ENCODE measurements at regions not wholly inside any gene's neighbourhood (a gene's known extent, or its start where the extent isn't known, plus 50 kb on each side); places are given as distances from the start of the nearest gene placed in this dataset.

DNA sequence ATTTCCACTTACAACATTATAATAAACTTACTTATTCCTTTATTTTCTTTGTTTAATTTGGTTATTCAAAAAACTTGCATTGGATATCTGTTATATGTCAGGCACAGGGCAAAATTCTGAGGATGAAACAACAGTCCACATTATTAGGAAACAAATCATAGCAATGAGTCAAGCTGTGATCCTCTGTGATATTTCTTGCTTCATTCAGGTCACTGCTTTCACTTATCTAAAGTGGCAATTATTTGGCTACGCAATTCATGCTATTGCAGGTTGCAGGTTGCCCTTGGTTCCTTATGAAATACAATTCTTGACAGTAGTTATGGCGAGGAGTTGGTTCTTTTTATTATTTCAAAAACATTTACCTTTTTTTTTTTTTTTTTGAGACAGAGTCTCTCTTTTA is 66.4 kb upstream of the CNTN6 start:
- no peak for TF ChIP-seq YY1 (IDR thresholded peaks at IDR 0.05; ENCODE audit: low read depth)
- TF ChIP-seq RAD21 (IDR thresholded peaks at IDR 0.05; ENCODE audit: low read length), result no peak
- no peak for TF ChIP-seq CTCF (IDR thresholded peaks at IDR 0.05)
- TF ChIP-seq TAF1 (IDR thresholded peaks at IDR 0.05; ENCODE audit: borderline replicate concordance, low read depth, low read length), result no peak
- TF ChIP-seq EP300 (IDR thresholded peaks at IDR 0.05; ENCODE audit: borderline replicate concordance in 1 of 2, low read depth in 1 of 2, low read length in 1 of 2), result no peak
- no peak for TF ChIP-seq NFIC (IDR thresholded peaks at IDR 0.05; ENCODE audit: borderline replicate concordance)
- no peak for TF ChIP-seq CHD2 (IDR thresholded peaks at IDR 0.05; ENCODE audit: low read length, partially characterized antibody)
- TF ChIP-seq MAX (IDR thresholded peaks at IDR 0.05; ENCODE audit: low read depth), result no peak
- no peak for TF ChIP-seq MXI1 (IDR thresholded peaks at IDR 0.05; ENCODE audit: low read depth, low read length)
- TF ChIP-seq, protein P1, sequence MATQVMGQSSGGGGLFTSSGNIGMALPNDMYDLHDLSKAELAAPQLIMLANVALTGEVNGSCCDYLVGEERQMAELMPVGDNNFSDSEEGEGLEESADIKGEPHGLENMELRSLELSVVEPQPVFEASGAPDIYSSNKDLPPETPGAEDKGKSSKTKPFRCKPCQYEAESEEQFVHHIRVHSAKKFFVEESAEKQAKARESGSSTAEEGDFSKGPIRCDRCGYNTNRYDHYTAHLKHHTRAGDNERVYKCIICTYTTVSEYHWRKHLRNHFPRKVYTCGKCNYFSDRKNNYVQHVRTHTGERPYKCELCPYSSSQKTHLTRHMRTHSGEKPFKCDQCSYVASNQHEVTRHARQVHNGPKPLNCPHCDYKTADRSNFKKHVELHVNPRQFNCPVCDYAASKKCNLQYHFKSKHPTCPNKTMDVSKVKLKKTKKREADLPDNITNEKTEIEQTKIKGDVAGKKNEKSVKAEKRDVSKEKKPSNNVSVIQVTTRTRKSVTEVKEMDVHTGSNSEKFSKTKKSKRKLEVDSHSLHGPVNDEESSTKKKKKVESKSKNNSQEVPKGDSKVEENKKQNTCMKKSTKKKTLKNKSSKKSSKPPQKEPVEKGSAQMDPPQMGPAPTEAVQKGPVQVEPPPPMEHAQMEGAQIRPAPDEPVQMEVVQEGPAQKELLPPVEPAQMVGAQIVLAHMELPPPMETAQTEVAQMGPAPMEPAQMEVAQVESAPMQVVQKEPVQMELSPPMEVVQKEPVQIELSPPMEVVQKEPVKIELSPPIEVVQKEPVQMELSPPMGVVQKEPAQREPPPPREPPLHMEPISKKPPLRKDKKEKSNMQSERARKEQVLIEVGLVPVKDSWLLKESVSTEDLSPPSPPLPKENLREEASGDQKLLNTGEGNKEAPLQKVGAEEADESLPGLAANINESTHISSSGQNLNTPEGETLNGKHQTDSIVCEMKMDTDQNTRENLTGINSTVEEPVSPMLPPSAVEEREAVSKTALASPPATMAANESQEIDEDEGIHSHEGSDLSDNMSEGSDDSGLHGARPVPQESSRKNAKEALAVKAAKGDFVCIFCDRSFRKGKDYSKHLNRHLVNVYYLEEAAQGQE (IDR thresholded peaks at IDR 0.05; ENCODE audit: low read depth, low read length), result no peak
- no peak for TF ChIP-seq MEF2A (IDR thresholded peaks at IDR 0.05; ENCODE audit: borderline replicate concordance, low read depth)
- TF ChIP-seq, protein P2, sequence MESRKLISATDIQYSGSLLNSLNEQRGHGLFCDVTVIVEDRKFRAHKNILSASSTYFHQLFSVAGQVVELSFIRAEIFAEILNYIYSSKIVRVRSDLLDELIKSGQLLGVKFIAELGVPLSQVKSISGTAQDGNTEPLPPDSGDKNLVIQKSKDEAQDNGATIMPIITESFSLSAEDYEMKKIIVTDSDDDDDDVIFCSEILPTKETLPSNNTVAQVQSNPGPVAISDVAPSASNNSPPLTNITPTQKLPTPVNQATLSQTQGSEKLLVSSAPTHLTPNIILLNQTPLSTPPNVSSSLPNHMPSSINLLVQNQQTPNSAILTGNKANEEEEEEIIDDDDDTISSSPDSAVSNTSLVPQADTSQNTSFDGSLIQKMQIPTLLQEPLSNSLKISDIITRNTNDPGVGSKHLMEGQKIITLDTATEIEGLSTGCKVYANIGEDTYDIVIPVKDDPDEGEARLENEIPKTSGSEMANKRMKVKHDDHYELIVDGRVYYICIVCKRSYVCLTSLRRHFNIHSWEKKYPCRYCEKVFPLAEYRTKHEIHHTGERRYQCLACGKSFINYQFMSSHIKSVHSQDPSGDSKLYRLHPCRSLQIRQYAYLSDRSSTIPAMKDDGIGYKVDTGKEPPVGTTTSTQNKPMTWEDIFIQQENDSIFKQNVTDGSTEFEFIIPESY (IDR thresholded peaks at IDR 0.05; ENCODE audit: borderline replicate concordance, low read depth), result no peak
- no peak for TF ChIP-seq POLR2AphosphoS5 (IDR thresholded peaks at IDR 0.05; ENCODE audit: low read depth, low read length)
